ENCODE measurements at regions not wholly inside any gene's neighbourhood (a gene's known extent, or its start where the extent isn't known, plus 50 kb on each side); places are given as distances from the start of the nearest gene placed in this dataset.

DNA sequence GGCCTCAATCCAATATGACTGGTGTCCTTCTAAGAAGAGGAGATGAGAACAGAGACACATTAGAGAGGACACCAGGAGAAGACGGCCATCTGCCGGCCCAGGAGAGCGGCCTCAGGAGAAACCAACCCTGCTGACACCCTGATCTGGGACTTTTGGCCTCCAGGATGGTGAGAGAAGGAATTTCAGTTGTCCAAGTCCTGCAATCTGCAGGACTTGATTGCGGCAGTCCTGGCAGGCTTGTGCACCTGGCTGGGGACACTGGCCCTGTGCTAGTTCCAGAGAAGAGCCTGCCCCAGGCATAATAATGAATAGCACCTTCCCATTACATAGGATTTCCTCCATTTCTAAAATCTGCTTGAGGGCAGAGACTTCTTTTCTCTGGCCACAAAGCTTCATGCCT, 409.9 kb upstream of the SHH start:
- TF ChIP-seq, protein P1, sequence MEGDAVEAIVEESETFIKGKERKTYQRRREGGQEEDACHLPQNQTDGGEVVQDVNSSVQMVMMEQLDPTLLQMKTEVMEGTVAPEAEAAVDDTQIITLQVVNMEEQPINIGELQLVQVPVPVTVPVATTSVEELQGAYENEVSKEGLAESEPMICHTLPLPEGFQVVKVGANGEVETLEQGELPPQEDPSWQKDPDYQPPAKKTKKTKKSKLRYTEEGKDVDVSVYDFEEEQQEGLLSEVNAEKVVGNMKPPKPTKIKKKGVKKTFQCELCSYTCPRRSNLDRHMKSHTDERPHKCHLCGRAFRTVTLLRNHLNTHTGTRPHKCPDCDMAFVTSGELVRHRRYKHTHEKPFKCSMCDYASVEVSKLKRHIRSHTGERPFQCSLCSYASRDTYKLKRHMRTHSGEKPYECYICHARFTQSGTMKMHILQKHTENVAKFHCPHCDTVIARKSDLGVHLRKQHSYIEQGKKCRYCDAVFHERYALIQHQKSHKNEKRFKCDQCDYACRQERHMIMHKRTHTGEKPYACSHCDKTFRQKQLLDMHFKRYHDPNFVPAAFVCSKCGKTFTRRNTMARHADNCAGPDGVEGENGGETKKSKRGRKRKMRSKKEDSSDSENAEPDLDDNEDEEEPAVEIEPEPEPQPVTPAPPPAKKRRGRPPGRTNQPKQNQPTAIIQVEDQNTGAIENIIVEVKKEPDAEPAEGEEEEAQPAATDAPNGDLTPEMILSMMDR (IDR thresholded peaks at IDR 0.05; ENCODE audit: insufficient read depth, missing control alignments): no peak
- no peak for DNase-seq (ENCODE audit: insufficient read length, low spot score)
- no peak for FAIRE-seq

DNA sequence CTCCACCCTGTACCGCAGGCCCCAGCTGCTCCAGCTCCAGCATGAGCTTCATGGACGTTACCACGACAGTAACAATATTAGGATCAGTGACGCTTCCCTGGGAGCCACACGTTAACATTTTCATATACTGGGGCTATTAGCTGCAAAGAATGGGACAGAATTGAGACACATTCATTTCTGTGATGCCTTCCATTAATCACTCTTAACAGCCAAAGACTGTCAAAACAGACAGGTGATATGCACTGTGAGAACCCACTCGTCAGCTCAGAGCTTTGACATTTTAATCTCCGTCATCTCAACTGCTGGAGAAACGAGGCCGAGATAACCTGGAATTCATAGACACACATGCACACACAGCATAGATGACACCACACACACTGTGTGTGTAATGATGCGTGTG, 408.4 kb upstream of the SHH start:
- TF ChIP-seq, protein P1 (IDR thresholded peaks at IDR 0.05; ENCODE audit: insufficient read depth, missing control alignments): no peak
- DNase-seq (ENCODE audit: insufficient read length, low spot score) (no peak), FAIRE-seq (no peak)

DNA sequence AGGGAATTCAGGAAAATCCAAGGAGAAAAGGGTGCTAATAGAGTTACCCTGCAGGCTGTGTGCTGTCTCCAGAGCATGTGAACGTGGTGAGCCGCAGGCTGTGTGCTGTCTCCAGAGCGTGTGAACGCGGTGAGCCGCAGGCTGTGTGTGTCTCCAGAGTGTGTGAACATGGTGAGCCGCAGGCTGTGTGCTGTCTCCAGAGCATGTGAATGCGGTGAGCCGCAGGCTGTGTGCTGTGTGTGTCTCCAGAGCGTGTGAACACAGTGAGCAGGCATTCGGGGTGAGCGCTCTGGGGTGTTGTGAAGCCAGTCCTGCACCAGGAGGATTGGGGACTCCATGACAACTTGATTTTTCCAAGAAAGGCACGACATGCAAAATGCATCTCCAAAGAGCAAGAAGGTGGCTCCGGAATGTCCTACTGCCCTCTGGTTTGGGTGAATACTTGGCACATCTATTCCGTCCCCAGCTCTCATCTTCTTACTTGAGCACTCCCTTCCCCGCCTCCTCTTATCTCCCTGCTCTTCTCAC, 407.9 kb upstream of the SHH start:
- TF ChIP-seq, protein P1 (IDR thresholded peaks at IDR 0.05; ENCODE audit: insufficient read depth, missing control alignments): no peak
- FAIRE-seq (no peak), DNase-seq (ENCODE audit: insufficient read length, low spot score) (no peak)

DNA sequence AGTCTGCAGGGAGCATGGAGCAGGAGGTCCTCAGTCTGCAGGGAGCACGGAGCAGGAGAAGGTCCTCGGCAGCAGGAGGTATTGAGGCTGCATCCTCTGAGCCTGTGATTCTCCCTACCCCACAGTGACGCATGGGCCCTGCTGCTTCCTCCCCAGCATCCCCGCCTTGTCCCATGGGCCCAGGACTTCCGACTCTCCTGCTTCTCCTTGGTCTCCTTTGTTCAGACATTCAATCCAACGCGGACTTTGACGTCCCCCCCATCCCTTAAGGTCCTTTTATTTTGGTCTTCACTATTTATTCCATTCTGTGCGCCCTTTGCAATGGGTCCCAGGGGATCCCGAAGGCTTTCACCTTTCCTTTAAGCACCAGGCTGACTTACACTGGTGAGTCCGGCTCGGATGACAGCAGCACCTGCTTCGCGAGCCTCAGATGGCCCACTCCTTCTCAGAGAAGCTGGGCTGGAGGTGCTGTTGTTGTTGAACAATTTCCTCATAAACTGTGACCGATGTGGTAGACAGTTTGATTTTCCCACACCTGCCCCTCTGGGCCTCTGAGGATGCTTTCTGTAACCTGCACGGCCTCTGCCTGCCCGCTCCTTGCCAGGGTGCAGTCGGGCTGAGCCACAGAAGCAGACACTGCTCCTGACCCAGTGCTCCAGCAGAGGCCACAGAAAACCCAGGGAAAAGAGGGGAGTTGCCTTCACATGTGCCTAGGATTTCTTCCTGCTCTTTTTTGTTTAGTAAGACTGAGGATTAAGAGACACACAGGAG, 407.2 kb upstream of the SHH start:
- no peak for DNase-seq (ENCODE audit: insufficient read length, low spot score)
- TF ChIP-seq, protein P1 (IDR thresholded peaks at IDR 0.05; ENCODE audit: insufficient read depth, missing control alignments): no peak
- FAIRE-seq: no peak

DNA sequence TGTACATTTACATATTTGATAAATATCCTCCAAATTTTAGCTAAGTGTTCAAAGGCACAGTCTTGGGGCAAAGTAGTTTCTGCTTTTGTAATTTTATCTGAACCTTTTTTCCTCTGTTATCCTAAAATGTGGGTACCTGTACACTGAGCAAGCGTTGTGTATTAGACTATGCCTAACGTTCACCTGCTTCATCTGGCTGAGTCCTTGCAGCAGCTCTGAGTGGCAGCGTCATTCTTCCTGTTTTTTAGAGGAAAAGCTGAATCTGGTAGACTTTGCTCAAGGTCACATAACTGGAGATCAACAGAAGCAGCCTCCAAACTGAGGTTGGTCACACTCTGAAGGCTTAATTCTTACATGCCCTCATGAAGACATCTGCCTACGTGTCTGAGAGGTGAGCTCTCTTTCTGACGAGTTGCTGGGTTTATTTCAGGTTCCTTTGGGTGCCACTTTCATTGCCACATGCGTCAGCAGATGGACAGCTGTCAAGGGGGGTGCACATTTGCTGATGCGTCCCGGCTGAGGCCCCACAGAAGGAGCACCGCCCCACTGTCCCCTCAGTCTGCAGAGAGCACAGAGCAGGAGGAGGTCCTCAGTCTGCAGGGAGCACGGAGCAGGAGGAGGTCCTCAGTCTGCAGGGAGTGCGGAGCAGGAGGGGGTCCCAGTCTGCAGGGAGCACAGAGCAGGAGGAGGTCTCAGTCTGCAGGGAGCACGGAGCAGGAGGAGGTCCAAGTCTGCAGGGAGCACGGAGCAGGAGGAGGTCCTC, 406.5 kb upstream of the SHH start:
- FAIRE-seq: no peak
- DNase-seq (ENCODE audit: insufficient read length, low spot score): no peak
- TF ChIP-seq, protein P1 (IDR thresholded peaks at IDR 0.05; ENCODE audit: insufficient read depth, missing control alignments): no peak

DNA sequence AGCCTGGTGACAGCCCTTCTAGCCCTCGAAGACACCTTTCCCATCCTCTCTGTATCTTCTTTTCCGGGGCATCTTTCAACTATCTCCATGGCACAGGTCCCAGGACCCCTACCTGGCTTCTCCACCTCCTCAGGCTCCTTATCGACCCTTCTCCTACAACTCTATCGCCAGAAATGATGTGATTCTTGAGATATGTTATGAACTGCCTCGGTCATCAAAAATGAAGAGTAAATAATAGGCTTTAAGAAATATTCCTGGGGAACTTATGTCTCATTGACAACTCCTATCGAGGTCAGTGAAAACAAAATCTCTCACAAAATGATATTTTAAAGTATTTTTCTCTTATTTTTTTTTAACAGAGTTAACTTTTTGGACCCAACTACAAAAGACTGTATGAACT, 405.5 kb upstream of the SHH start:
- no peak for FAIRE-seq
- TF ChIP-seq, protein P1 (IDR thresholded peaks at IDR 0.05; ENCODE audit: insufficient read depth, missing control alignments): no peak
- DNase-seq (ENCODE audit: insufficient read length, low spot score): no peak

DNA sequence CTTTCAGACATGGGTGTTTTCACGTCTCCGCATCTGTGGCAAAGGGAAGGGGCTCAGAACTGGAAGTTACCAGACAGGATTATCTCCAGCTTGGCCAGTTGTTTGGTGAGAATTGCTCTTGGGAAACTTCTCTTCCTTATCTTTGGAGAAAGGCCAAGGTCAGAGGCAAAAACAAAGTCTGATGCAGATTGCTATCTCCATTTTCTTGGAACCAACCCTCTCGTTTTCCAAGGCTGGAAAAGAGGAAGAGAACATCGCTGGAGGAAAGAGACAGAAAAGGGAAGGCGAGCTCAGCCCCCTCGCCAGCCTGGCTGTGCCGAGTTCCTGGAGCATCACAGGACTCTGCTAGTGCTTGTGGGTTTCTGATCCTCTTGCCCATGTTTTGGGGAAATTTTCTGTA, 396.8 kb upstream of the SHH start:
- TF ChIP-seq, protein P1 (IDR thresholded peaks at IDR 0.05; ENCODE audit: insufficient read depth, missing control alignments): no peak
- DNase-seq (ENCODE audit: insufficient read length, low spot score) (no peak), FAIRE-seq (no peak)

All from D721Med (cell line).